ENCODE measurements at regions not wholly inside any gene's neighbourhood (a gene's known extent, or its start where the extent isn't known, plus 50 kb on each side); places are given as distances from the start of the nearest gene placed in this dataset.

- DNase-seq, result no peak
These were observed 229.9 kb upstream of the NR4A3 start for GRCh38 chr9:99591770-99592169.

GRCh38 chr9:99592834-99593574 is 228.7 kb upstream of the NR4A3 start:
- no peak for DNase-seq

GRCh38 chr9:99593610-99594009 is 228.1 kb upstream of the NR4A3 start:
- DNase-seq, result no peak

GRCh38 chr9:99594056-99594780 is 227.5 kb upstream of the NR4A3 start:
- DNase-seq, result no peak

GRCh38 chr9:99595796-99596195 is 225.9 kb upstream of the NR4A3 start:
- DNase-seq, result no peak

GRCh38 chr9:99601571-99602111 is 220.0 kb upstream of the NR4A3 start:
- peak; percentile 70 for DNase-seq

GRCh38 chr9:99602854-99603253 is 218.8 kb upstream of the NR4A3 start:
- DNase-seq, result no peak

- no peak for DNase-seq
These were observed 216.5 kb upstream of the NR4A3 start for GRCh38 chr9:99605016-99605743.

GRCh38 chr9:99606296-99606695 is 215.4 kb upstream of the NR4A3 start:
- no peak for DNase-seq

- DNase-seq, result no peak
These were observed 214.7 kb upstream of the NR4A3 start for GRCh38 chr9:99606957-99607356.

- DNase-seq, result no peak
These were observed 213.7 kb upstream of the NR4A3 start for GRCh38 chr9:99607842-99608448.

GRCh38 chr9:99614341-99614740 is 207.3 kb upstream of the NR4A3 start:
- no peak for DNase-seq

GRCh38 chr9:99621040-99621439 is 200.6 kb upstream of the NR4A3 start:
- DNase-seq, result no peak

- no peak for DNase-seq
These were observed 199.0 kb upstream of the NR4A3 start for GRCh38 chr9:99622679-99623078.

GRCh38 chr9:99623780-99624364 is 197.8 kb upstream of the NR4A3 start:
- DNase-seq, result no peak

GRCh38 chr9:99624499-99625233 is 197.0 kb upstream of the NR4A3 start:
- DNase-seq, result no peak

GRCh38 chr9:99626426-99626825 is 195.3 kb upstream of the NR4A3 start:
- DNase-seq, result no peak

GRCh38 chr9:99628285-99628684 is 193.4 kb upstream of the NR4A3 start:
- no peak for DNase-seq

- no peak for DNase-seq
These were observed 192.7 kb upstream of the NR4A3 start for GRCh38 chr9:99628849-99629620.

GRCh38 chr9:99632349-99633038 is 189.2 kb upstream of the NR4A3 start:
- no peak for DNase-seq
